DOHH2 (cell line): ENCODE measurements at regions not wholly inside any gene's neighbourhood (a gene's known extent, or its start where the extent isn't known, plus 50 kb on each side); places are given as distances from the start of the nearest gene placed in this dataset.

Experiments used
- H3F3A ChIP-seq: fragments of 200-600 bp; sonication (generic), shearing (Covaris generic); 2 replicates; pipeline ENCODE4 v1.6.0; 2016; ENCODE audit warnings: antibody characterized with exemption, mild to moderate bottlenecking; ENCODE audit not compliant: control insufficient read depth, insufficient read depth
- H3K27ac ChIP-seq: fragments of 200-600 bp; sonication (generic); 2 replicates; pipeline ENCODE4 v1.5.1; 2014; ENCODE audit warnings: low read depth, mild to moderate bottlenecking, low read length, moderate library complexity
- H3K27me3 ChIP-seq: fragments of 200-600 bp; sonication (generic); 2 replicates; pipeline ENCODE4 v1.6.1; 2014; ENCODE audit warnings: mild to moderate bottlenecking, low read length, mixed read lengths; ENCODE audit not compliant: control insufficient read depth
- H3K36me3 ChIP-seq: fragments of 200-600 bp; sonication (generic); 2 replicates; pipeline ENCODE4 v1.6.1; 2014; ENCODE audit warnings: mild to moderate bottlenecking, low read length, moderate library complexity, mixed read lengths; ENCODE audit not compliant: control insufficient read depth
- H3K4me1 ChIP-seq: fragments of 200-600 bp; sonication (generic); 2 replicates; pipeline ENCODE4 v1.6.1; 2014; ENCODE audit warnings: mild to moderate bottlenecking, low read length, mixed read lengths; ENCODE audit not compliant: control insufficient read depth
- H3K4me2 ChIP-seq: fragments of 200-600 bp; sonication (generic); 2 replicates; pipeline ENCODE4 v1.6.0; 2014; ENCODE audit warnings: mild to moderate bottlenecking, low read length, moderate library complexity
- H3K4me3 ChIP-seq: fragments of 200-600 bp; sonication (generic); 2 replicates; pipeline ENCODE4 v1.5.1; 2014; ENCODE audit warnings: mild to moderate bottlenecking, low read length, mixed read lengths
- H3K79me2 ChIP-seq: fragments of 200-600 bp; sonication (generic); 2 replicates; pipeline ENCODE4 v1.6.1; 2014; ENCODE audit warnings: mild to moderate bottlenecking, low read length, mixed read lengths; ENCODE audit not compliant: control insufficient read depth
- H3K9me2 ChIP-seq: fragments of 200-600 bp; sonication (generic); replicated peaks from 2 replicates; pipeline ENCODE4 v1.6.1; 2014; ENCODE audit warnings: mild to moderate bottlenecking, low read length, mixed read lengths; ENCODE audit not compliant: control insufficient read depth
- H3K9me3 ChIP-seq: fragments of 200-600 bp; sonication (generic); 2 replicates; pipeline ENCODE4 v1.6.1; 2014; ENCODE audit warnings: antibody characterized with exemption, low read length, mixed read lengths; ENCODE audit not compliant: control insufficient read depth, insufficient read depth
- H4K20me1 ChIP-seq: fragments of 200-600 bp; sonication (generic); 2 replicates; pipeline ENCODE4 v1.6.0; 2014; ENCODE audit warnings: low read depth, mild to moderate bottlenecking, antibody characterized with exemption, low read length, moderate library complexity; ENCODE audit not compliant: control insufficient read depth, insufficient read depth
- CTCF ChIP-seq: fragments of 200-600 bp; sonication (generic); IDR thresholded peaks from one replicate; pipeline ENCODE4 v1.5.1; 2014; ENCODE audit warnings: antibody characterized with exemption, mild to moderate bottlenecking, low read depth, low read length; ENCODE audit not compliant: poor library complexity, severe bottlenecking
- EZH2phosphoT487 ChIP-seq: fragments of 200-600 bp; sonication (generic); IDR thresholded peaks from 2 replicates; pipeline ENCODE4 v1.6.1; 2017; ENCODE audit warnings: borderline replicate concordance, mild to moderate bottlenecking, antibody characterized with exemption, low read length, moderate library complexity, mixed read lengths

DNA sequence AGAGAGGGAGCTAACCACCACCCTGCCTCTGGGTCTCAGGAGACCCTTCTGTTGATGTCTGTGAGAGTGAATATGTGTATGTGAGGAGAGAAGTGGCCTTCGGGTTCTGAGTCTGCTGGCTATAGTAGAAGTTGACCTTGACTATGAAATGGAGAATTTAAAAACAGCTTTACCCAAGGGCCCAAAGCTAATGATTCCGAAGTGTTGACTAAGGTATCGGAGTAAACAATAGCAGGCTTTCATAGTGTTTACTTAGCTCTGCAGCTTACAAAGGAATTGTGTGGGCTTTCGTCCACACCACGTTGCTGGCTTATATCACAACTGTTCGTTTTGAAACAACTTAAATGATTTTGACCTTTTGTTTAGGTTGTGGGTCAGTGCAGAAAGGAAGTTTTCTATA lies 126.5 kb upstream of the JAG1 start:
- H3K9me3 ChIP-seq, result no peaks in the 10 kb centered on the region
- no peaks in the 10 kb centered on the region for H3F3A ChIP-seq
- H3K36me3 ChIP-seq, result no peaks in the 10 kb centered on the region

GRCh38 chr20:10802236-10802635 lies 128.4 kb upstream of the JAG1 start:
- Histone ChIP-seq H4K20me1 (no peaks in the 10 kb centered on the region), H3K4me2 (no peak overlapping the region), H3K4me1 (no peaks in the 10 kb centered on the region), H3K4me3 (no peak overlapping the region), H3K9me3 (no peaks in the 10 kb centered on the region), H3K9me2 (no peaks in the 10 kb centered on the region), H3K27ac (no peak overlapping the region), H3K79me2 (no peaks in the 10 kb centered on the region), H3K27me3 (no peaks in the 10 kb centered on the region), H3K36me3 (no peaks in the 10 kb centered on the region), H3F3A (no peaks in the 10 kb centered on the region)
- TF ChIP-seq CTCF, result no peak
- TF ChIP-seq EZH2phosphoT487, result no peak

More for the DNA sequence above, 126.5 kb upstream of the JAG1 start:
- TF ChIP-seq CTCF (no peak), EZH2phosphoT487 (no peak)
- no peaks in the 10 kb centered on the region for H3K79me2 ChIP-seq
- H3K27ac ChIP-seq, result no peak overlapping the region
- H3K9me2 ChIP-seq, result no peaks in the 10 kb centered on the region
- H3K27me3 ChIP-seq, result no peaks in the 10 kb centered on the region
- no peak overlapping the region for H3K4me2 ChIP-seq
- no peaks in the 10 kb centered on the region for H3K4me1 ChIP-seq
- H4K20me1 ChIP-seq, result no peaks in the 10 kb centered on the region
- no peak overlapping the region for H3K4me3 ChIP-seq

DNA sequence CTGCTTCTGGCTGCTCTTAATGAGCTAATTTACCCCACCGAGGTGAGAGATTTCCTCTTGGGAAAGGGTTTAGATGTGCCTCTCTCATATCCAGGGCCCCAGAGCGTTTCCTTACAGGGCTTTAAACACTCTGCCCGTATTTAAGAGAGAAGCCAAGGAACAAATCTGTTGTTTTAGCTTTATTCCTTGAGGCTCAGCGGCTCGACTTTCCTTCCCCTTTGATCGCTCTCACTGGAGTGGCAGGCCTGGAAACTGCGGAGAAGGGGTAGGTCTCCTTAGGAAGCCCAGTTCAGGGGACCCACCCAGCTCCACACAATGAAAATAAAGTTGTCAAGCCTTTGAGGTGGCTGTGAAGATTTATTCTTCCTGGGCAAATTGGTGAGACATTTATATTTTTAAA lies 132.0 kb upstream of the JAG1 start:
- no peaks in the 10 kb centered on the region for H3K4me1 ChIP-seq
- no peaks in the 10 kb centered on the region for H4K20me1 ChIP-seq
- no peaks in the 10 kb centered on the region for H3K79me2 ChIP-seq
- H3K27ac ChIP-seq, result no peak overlapping the region
- H3K9me2 ChIP-seq, result no peaks in the 10 kb centered on the region
- no peak overlapping the region for H3K4me3 ChIP-seq
- H3K4me2 ChIP-seq, result no peak overlapping the region
- no peaks in the 10 kb centered on the region for H3K9me3 ChIP-seq
- H3F3A ChIP-seq, result no peaks in the 10 kb centered on the region
- H3K36me3 ChIP-seq, result no peaks in the 10 kb centered on the region
- TF ChIP-seq CTCF (no peak), EZH2phosphoT487 (no peak)
- H3K27me3 ChIP-seq, result no peaks in the 10 kb centered on the region

- H3K4me3 ChIP-seq, result no peak overlapping the region
- no peaks in the 10 kb centered on the region for H3K4me1 ChIP-seq
- no peak overlapping the region for H3K4me2 ChIP-seq
- H3K79me2 ChIP-seq, result no peaks in the 10 kb centered on the region
- H3K9me2 ChIP-seq, result no peaks in the 10 kb centered on the region
- TF ChIP-seq CTCF (no peak), EZH2phosphoT487 (no peak)
- H3K36me3 ChIP-seq, result no peaks in the 10 kb centered on the region
- no peaks in the 10 kb centered on the region for H4K20me1 ChIP-seq
- no peaks in the 10 kb centered on the region for H3K27me3 ChIP-seq
- H3K9me3 ChIP-seq, result no peaks in the 10 kb centered on the region
- H3F3A ChIP-seq, result no peaks in the 10 kb centered on the region
- H3K27ac ChIP-seq, result no peak overlapping the region
Measured at GRCh38 chr20:10806539-10806938, 132.7 kb upstream of the JAG1 start.
